HL-60 (cell line): ENCODE measurements at regions not wholly inside any gene's neighbourhood (a gene's known extent, or its start where the extent isn't known, plus 50 kb on each side); places are given as distances from the start of the nearest gene placed in this dataset.

Source experiments
- DNase-seq, 2 experiments: peaks; one replicate each; pipeline ENCODE4 v3.0.0-alpha.2; 2010 to 2020; ENCODE audit warnings: low read depth in 1 of 2, low spot score in 1 of 2
- H3K27ac ChIP-seq: fragments of 250-450 bp; sonication (Bioruptor Pico); replicated peaks from 2 replicates; pipeline ENCODE4 v1.5.1; 2020; ENCODE audit warnings: mild to moderate bottlenecking, moderate library complexity
- H3K27me3 ChIP-seq: fragments of 250-450 bp; sonication (Bioruptor Pico); 2 replicates; pipeline ENCODE4 v1.5.1; 2021; ENCODE audit warnings: mild to moderate bottlenecking, moderate library complexity; ENCODE audit not compliant: insufficient read depth, poor library complexity, severe bottlenecking
- H3K4me3 ChIP-seq: replicated peaks from 2 replicates; pipeline ENCODE4 v1.5.1; 2011; ENCODE audit warnings: mild to moderate bottlenecking, control low read depth, low read length; ENCODE audit not compliant: insufficient read depth
- GABPA ChIP-seq: IDR thresholded peaks from 2 replicates; pipeline ENCODE4 v1.6.1; 2012; ENCODE audit warnings: low read depth
- POLR2AphosphoS5 ChIP-seq: IDR thresholded peaks from 2 replicates; pipeline ENCODE4 v1.6.1; 2012; ENCODE audit warnings: low read depth
- SPI1 ChIP-seq: IDR thresholded peaks from 2 replicates; pipeline ENCODE4 v1.6.1; 2012; ENCODE audit warnings: low read depth, mild to moderate bottlenecking, borderline replicate concordance
- TF ChIP-seq, protein P1 (sequence below): IDR thresholded peaks from one replicate; pipeline ENCODE4 v1.5.1; 2011; ENCODE audit warnings: low read length, control low read depth, inconsistent platforms; ENCODE audit not compliant: insufficient read depth
- TF ChIP-seq, protein P2 (sequence below): IDR thresholded peaks from 2 replicates; pipeline ENCODE4 v1.6.1; 2012; ENCODE audit warnings: low read depth; ENCODE audit not compliant: insufficient replicate concordance

DNA sequence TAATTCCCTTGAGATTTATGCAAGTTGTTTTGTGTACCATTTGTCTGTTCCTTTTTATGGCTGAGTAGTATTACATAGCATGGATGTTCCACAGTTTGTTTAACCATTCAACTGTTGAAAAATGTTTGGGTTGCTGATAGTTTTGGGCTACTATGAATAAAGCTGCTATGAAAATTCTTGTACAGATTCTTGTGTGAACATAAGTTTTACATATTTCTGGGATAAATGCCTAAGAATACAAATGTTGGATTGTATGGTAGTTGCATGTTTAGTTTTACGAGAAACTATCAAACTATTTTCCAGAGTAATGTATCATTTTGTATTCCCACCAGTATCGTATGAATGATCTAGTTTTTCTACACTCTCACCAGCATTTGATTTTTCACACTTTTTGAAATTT is 407.3 kb downstream of the PLCL1 start:
- no peaks in the 10 kb centered on the region for H3K27me3 ChIP-seq
- TF ChIP-seq, protein P1, sequence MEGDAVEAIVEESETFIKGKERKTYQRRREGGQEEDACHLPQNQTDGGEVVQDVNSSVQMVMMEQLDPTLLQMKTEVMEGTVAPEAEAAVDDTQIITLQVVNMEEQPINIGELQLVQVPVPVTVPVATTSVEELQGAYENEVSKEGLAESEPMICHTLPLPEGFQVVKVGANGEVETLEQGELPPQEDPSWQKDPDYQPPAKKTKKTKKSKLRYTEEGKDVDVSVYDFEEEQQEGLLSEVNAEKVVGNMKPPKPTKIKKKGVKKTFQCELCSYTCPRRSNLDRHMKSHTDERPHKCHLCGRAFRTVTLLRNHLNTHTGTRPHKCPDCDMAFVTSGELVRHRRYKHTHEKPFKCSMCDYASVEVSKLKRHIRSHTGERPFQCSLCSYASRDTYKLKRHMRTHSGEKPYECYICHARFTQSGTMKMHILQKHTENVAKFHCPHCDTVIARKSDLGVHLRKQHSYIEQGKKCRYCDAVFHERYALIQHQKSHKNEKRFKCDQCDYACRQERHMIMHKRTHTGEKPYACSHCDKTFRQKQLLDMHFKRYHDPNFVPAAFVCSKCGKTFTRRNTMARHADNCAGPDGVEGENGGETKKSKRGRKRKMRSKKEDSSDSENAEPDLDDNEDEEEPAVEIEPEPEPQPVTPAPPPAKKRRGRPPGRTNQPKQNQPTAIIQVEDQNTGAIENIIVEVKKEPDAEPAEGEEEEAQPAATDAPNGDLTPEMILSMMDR = no peak
- TF ChIP-seq, protein P2, sequence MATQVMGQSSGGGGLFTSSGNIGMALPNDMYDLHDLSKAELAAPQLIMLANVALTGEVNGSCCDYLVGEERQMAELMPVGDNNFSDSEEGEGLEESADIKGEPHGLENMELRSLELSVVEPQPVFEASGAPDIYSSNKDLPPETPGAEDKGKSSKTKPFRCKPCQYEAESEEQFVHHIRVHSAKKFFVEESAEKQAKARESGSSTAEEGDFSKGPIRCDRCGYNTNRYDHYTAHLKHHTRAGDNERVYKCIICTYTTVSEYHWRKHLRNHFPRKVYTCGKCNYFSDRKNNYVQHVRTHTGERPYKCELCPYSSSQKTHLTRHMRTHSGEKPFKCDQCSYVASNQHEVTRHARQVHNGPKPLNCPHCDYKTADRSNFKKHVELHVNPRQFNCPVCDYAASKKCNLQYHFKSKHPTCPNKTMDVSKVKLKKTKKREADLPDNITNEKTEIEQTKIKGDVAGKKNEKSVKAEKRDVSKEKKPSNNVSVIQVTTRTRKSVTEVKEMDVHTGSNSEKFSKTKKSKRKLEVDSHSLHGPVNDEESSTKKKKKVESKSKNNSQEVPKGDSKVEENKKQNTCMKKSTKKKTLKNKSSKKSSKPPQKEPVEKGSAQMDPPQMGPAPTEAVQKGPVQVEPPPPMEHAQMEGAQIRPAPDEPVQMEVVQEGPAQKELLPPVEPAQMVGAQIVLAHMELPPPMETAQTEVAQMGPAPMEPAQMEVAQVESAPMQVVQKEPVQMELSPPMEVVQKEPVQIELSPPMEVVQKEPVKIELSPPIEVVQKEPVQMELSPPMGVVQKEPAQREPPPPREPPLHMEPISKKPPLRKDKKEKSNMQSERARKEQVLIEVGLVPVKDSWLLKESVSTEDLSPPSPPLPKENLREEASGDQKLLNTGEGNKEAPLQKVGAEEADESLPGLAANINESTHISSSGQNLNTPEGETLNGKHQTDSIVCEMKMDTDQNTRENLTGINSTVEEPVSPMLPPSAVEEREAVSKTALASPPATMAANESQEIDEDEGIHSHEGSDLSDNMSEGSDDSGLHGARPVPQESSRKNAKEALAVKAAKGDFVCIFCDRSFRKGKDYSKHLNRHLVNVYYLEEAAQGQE = no peak
- TF ChIP-seq POLR2AphosphoS5 (no peak), GABPA (no peak), SPI1 (no peak)
- H3K27ac ChIP-seq = no peak overlapping the region
- DNase-seq = no peak
- no peak overlapping the region for H3K4me3 ChIP-seq

DNA sequence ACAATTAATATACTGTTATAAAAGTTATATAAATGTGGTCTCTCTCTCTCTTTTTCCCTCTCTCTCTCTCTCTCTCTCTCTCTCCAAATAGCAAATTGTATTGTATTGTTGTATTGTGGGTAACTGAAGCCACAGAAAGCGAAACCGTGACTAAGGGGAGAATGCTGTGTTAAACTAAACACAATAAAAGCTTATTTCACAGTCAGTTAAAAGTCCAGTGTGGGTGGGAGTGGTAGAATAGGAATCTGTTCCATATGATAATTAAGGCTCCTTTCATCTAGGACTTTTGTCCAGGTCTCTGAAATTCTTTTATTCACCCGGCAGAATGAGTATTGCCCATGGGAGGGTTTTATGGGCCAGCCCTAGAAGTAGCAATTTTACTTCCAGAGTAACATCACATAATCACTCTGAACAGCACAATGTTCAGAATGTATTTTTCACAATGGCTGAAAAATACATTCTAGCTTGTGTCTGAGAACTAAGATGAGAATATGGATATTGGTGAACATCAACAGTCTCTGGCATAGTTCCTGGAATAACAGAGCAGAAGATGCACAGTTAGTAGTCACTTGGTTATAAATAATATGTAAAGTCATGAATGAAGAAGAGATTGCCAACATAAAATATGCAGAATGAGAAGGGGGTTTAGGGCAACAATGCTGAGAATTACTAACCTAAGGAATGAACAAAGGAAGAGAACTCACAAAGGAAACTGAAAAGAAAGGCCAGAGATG is 399.1 kb downstream of the PLCL1 start:
- H3K4me3 ChIP-seq = no peak overlapping the region
- peaks cover 3% of the 10 kb centered on the region for H3K27me3 ChIP-seq
- DNase-seq = no peak
- TF ChIP-seq SPI1 = no peak
- TF ChIP-seq, protein P2 = no peak
- TF ChIP-seq GABPA = no peak
- no peak for TF ChIP-seq POLR2AphosphoS5
- TF ChIP-seq, protein P1 = no peak
- H3K27ac ChIP-seq = no peak overlapping the region
